GM10248 (cell line): ENCODE measurements at regions not wholly inside any gene's neighbourhood (a gene's known extent, or its start where the extent isn't known, plus 50 kb on each side); places are given as distances from the start of the nearest gene placed in this dataset.
A peak's percentile ranks its signal among the peaks of the same experiment; 100 is the strongest.
"Not testable (repeated sequence)": the region's sequence is repeated elsewhere in the genome, so short reads cannot be mapped to it uniquely, and the experiment has no call there.

Experiments used
- CTCF ChIA-PET: fragments of 300-600 bp; sonication (Branson Sonifier 250); formaldehyde crosslinking; extraction: SDS; loops from one replicate; lab custom pipeline; 2021; ENCODE audit warnings: antibody characterized with exemption; lab: Yijun Ruan, JAX
- POLR2A ChIA-PET: fragments of 350-650 bp; sonication (Branson Sonifier 250); formaldehyde crosslinking; extraction: SDS; loops from one replicate; lab custom pipeline; 2020; ENCODE audit warnings: antibody characterized with exemption; lab: Yijun Ruan, JAX
- DNase-seq: peaks from one replicate; pipeline ENCODE4 v3.0.0; 2012; ENCODE audit errors: extremely low spot score
- TF ChIP-seq, protein P1 (sequence below): IDR thresholded peaks from 2 replicates; pipeline ENCODE4 v1.5.1; 2012; ENCODE audit warnings: mild to moderate bottlenecking, low read depth; ENCODE audit errors: extremely low read depth, missing control alignments, control extremely low read depth

DNA sequence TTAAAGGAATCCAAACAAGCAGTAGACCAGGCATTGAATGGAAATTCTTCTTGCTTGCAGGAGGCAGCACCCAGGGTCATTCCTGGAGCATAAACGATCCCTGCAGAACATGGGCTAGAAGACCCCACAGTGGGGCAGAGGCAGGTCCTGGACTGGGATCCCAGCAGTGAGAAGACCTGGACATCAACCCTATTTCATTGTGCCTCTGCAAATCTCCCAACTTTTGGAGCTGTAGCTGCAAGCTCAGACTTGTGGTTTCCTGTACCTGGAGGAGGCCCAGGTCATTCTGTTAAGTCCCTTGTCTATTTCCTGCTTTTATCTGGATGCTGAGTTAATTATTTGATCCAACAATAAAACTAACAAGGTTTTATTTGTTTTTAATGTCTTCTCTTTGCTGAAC lies 61.7 kb downstream of the CALM1 start:
- DNase-seq = peak; percentile 2
- TF ChIP-seq, protein P1, sequence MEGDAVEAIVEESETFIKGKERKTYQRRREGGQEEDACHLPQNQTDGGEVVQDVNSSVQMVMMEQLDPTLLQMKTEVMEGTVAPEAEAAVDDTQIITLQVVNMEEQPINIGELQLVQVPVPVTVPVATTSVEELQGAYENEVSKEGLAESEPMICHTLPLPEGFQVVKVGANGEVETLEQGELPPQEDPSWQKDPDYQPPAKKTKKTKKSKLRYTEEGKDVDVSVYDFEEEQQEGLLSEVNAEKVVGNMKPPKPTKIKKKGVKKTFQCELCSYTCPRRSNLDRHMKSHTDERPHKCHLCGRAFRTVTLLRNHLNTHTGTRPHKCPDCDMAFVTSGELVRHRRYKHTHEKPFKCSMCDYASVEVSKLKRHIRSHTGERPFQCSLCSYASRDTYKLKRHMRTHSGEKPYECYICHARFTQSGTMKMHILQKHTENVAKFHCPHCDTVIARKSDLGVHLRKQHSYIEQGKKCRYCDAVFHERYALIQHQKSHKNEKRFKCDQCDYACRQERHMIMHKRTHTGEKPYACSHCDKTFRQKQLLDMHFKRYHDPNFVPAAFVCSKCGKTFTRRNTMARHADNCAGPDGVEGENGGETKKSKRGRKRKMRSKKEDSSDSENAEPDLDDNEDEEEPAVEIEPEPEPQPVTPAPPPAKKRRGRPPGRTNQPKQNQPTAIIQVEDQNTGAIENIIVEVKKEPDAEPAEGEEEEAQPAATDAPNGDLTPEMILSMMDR = no peak
- POLR2A ChIA-PET = no interaction called here
- CTCF ChIA-PET = interaction anchor here (1.2 kb wide), 1 partner anchor 200 kb away, joined by 3 read pairs; no protein-coding TSS in a partner anchor

DNA sequence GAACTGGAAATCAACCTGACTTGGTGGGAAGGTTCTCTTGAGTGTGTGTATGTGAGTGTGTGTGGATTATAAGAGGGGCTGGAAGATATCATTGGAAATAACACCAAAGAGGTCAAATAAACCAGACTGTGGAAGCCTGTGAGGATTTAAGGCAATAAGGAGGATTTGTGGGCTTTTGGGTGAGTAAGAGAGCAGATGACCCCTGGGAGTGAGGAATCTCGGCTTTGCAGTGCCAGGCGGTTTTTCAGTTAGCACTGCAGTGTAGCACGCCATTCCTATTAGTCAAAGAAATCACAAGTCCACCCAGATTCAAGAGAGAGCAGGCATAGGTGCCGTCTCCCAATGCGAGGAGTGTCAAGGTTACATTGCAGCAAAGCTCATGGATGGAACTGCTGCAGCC lies 63.3 kb downstream of the CALM1 start:
- TF ChIP-seq, protein P1 = no peak
- ChIA-PET POLR2A (interaction anchor here (0.7 kb wide), 1 partner anchor 414 kb away, joined by 8 read pairs; no protein-coding TSS in a partner anchor), CTCF (no interaction called here)
- DNase-seq = no peak

DNA sequence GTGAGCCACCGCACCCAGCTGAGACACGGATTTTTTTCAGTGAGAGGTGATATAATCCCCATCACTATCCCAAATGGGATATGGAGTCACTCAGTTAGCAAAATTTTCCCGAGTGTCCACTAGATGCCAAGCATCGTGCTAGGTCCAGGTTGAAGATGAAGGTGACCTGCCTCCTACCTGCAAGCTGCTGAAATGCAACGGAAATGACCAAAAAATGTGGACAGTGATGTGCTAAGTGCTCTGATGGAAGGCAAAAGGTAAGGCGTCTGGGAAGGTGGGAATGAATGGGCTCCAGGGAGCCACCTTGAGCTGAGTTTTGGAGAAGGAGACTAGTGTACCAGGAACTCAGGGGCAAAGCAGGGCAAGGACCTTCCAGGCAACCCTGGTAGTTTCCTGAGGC lies 64.6 kb downstream of the CALM1 start:
- DNase-seq = peak; percentile 2
- TF ChIP-seq, protein P1 = no peak
- ChIA-PET POLR2A (no interaction called here), CTCF (no interaction called here)

DNA sequence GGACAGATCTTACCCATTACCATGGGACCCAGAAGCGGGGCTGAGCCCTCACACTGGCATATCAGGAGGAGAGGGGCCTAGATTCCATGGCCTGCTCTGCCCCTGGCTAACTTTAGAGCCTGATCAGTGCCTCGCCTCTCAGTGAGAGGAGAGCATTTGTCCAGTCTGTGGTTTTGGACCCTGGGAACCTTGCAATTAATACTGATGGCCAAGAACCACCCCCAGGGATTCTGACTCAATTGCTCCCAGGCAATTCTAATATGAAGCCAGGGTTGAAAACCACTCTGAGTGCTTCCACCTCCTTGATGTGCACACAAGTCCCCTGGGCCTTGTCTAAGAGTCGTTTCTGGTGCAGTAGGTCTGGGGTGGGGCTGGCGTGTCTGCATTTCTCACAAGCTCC lies 67.7 kb downstream of the CALM1 start:
- peak; percentile 5 for DNase-seq
- POLR2A ChIA-PET = no interaction called here
- TF ChIP-seq, protein P1 = no peak
- CTCF ChIA-PET = no interaction called here

DNA sequence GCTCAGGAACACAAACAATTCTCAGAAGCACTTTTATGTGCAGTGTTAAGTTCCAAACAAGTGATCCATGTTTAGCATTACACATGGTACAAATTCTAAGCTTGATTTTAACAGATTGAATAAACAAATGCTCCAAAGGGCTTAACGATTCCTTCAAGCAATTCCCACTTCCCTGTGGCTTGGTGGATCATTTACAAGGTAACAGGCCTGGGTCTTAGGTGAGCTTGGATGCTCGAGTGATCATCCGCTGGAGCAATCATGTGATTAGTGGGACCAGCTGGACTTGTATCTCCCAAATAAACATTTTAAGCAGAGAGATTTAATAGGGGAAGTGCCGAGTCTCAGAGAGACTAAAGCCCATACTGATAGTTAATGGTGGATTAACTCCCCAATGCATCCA lies 70.7 kb downstream of the CALM1 start:
- TF ChIP-seq, protein P1 = no peak
- no peak for DNase-seq
- ChIA-PET POLR2A (no interaction called here), CTCF (interaction anchor here (1.5 kb wide), 1 partner anchor 12 kb away, joined by 3 read pairs; no protein-coding TSS in a partner anchor)

DNA sequence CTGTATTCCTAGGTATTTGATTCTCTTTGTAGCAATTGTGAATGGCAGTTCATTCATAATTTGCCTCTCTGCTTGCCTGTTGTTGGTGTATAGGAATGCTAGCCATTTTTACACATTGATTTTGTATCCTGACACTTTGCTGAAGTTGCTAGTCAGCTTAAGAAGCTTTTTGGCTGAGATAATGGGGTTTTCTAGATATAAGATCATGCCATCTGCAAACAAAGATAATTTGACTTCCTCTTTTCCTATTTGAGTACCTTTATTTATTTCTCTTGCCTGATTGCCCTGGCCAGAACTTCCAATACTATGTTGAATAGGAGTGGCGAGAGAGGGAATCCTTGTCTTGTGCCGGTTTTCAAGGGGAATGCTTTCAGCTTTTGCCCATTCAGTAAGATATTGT lies 72.6 kb downstream of the CALM1 start:
- DNase-seq, CTCF ChIA-PET: not testable (repeated sequence)
- POLR2A ChIA-PET = interaction anchor here (0.6 kb wide), 1 partner anchor 488 kb away, joined by 3 read pairs; no protein-coding TSS in a partner anchor

DNA sequence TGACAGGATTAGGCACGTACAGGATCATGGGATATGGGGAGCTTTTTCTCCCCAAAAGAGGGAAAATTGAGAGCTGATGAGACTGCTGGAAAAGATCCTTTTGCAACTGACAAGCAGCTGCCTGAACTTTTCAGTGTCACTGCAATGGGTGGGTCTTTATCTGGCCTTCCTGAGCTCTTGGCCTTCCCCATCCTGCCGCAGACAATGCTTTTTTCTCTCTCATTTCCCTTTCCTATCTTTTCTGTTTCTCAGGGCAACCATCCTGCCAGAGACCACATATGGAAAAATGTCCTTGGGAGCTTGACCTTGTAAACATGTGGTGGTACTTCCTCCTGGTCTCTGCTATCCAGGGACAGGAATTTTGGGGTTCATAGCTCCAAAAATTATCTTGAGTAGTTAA lies 75.8 kb downstream of the CALM1 start:
- TF ChIP-seq, protein P1 = no peak
- DNase-seq = no peak
- POLR2A ChIA-PET = no interaction called here
- CTCF ChIA-PET = no interaction called here
